ENCODE measurements at regions not wholly inside any gene's neighbourhood (a gene's known extent, or its start where the extent isn't known, plus 50 kb on each side); places are given as distances from the start of the nearest gene placed in this dataset.

GRCh38 chrX:53794181-53794580 lies 107.7 kb upstream of the HUWE1 start:
- TF ChIP-seq CTCF (IDR thresholded peaks at IDR 0.05), result no peak
- no peak for TF ChIP-seq EZH2 (IDR thresholded peaks at IDR 0.05; ENCODE audit: borderline replicate concordance, insufficient read depth, low read depth, low read length, poor library complexity, severe bottlenecking)
